ENCODE measurements at regions not wholly inside any gene's neighbourhood (a gene's known extent, or its start where the extent isn't known, plus 50 kb on each side); places are given as distances from the start of the nearest gene placed in this dataset.

DNA sequence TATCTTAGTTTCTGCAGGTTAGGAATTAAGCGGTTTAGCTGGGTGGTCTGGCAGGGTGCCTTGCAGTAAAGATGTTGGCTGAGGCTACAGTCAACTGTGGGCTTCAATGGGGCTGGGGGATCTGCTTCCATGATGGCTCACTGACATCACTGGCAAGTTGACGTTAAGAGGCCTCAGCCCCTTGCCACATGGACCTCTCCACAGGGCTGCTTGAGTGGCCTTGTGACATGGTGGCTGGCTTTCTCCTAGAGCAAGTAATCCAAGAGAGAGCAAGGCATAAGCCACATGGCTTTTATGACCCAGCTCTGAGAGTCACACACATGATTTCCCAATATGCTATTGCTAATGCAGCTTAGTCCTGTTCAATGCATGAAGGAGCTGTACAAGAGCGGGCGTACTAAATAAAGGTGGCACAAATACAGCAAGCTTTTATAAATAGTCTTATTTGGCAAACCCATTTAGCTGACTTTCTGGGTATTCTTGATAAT lies 109.1 kb downstream of the SEPTIN7 start:
- TF ChIP-seq, protein P1, sequence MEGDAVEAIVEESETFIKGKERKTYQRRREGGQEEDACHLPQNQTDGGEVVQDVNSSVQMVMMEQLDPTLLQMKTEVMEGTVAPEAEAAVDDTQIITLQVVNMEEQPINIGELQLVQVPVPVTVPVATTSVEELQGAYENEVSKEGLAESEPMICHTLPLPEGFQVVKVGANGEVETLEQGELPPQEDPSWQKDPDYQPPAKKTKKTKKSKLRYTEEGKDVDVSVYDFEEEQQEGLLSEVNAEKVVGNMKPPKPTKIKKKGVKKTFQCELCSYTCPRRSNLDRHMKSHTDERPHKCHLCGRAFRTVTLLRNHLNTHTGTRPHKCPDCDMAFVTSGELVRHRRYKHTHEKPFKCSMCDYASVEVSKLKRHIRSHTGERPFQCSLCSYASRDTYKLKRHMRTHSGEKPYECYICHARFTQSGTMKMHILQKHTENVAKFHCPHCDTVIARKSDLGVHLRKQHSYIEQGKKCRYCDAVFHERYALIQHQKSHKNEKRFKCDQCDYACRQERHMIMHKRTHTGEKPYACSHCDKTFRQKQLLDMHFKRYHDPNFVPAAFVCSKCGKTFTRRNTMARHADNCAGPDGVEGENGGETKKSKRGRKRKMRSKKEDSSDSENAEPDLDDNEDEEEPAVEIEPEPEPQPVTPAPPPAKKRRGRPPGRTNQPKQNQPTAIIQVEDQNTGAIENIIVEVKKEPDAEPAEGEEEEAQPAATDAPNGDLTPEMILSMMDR (IDR thresholded peaks at IDR 0.05 in 8 of 11, conservative IDR thresholded peaks at IDR 0.05 in 3 of 11) = no peak
- TF ChIP-seq POLR2A (IDR thresholded peaks at IDR 0.05) = no peak
- TF ChIP-seq POLR2AphosphoS5 (IDR thresholded peaks at IDR 0.05) = no peak

Data from spleen (tissue), 7 donors.